ENCODE measurements at regions not wholly inside any gene's neighbourhood (a gene's known extent, or its start where the extent isn't known, plus 50 kb on each side); places are given as distances from the start of the nearest gene placed in this dataset.

DNA sequence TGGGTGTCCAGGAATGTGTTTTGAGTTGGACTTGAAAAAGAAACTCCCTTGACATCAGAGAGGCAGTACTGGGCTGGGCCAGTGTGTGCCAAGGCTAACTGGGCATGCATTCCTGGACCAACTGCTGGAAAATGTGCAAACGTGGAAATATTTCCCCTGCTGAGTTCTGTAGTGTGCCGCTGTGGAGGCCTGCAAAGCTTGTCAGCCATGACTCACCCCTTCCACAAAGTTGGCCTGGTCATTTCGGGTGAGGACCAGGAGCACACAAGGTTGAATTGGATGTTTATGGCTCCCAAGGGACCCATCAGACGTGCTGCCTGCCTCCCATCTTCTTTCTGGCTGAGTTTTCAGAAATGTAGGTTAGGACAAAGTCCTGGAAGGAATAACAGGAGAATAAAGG, 513.1 kb downstream of the MIAT start:
- H3K27me3 ChIP-seq: peaks cover 27% of the 10 kb centered on the region
- no peak overlapping the region for H3K4me3 ChIP-seq (ENCODE audit: low read depth in 1 of 2, low read length in 1 of 2)
- TF ChIP-seq, protein P1, sequence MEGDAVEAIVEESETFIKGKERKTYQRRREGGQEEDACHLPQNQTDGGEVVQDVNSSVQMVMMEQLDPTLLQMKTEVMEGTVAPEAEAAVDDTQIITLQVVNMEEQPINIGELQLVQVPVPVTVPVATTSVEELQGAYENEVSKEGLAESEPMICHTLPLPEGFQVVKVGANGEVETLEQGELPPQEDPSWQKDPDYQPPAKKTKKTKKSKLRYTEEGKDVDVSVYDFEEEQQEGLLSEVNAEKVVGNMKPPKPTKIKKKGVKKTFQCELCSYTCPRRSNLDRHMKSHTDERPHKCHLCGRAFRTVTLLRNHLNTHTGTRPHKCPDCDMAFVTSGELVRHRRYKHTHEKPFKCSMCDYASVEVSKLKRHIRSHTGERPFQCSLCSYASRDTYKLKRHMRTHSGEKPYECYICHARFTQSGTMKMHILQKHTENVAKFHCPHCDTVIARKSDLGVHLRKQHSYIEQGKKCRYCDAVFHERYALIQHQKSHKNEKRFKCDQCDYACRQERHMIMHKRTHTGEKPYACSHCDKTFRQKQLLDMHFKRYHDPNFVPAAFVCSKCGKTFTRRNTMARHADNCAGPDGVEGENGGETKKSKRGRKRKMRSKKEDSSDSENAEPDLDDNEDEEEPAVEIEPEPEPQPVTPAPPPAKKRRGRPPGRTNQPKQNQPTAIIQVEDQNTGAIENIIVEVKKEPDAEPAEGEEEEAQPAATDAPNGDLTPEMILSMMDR (IDR thresholded peaks at IDR 0.05): no peak
- H3K4me1 ChIP-seq (ENCODE audit: control insufficient read depth in 1 of 2, insufficient read depth in 1 of 2, low read depth in 1 of 2, low read length in 1 of 2): no peaks in the 10 kb centered on the region
- no peak overlapping the region for H3K27ac ChIP-seq
- H3K9me3 ChIP-seq: no peaks in the 10 kb centered on the region
- no peaks in the 10 kb centered on the region for H3K36me3 ChIP-seq

- Histone ChIP-seq H3K9me3 (no peaks in the 10 kb centered on the region), H3K27ac (no peak overlapping the region), H3K4me1 (ENCODE audit: control insufficient read depth in 1 of 2, insufficient read depth in 1 of 2, low read depth in 1 of 2, low read length in 1 of 2) (no peaks in the 10 kb centered on the region), H3K36me3 (no peaks in the 10 kb centered on the region), H3K4me3 (ENCODE audit: low read depth in 1 of 2, low read length in 1 of 2) (no peak overlapping the region), H3K27me3 (peaks cover 28% of the 10 kb centered on the region)
- TF ChIP-seq, protein P1 (IDR thresholded peaks at IDR 0.05): no peak
These were observed 513.8 kb downstream of the MIAT start for GRCh38 chr22:27171212-27171611.

DNA sequence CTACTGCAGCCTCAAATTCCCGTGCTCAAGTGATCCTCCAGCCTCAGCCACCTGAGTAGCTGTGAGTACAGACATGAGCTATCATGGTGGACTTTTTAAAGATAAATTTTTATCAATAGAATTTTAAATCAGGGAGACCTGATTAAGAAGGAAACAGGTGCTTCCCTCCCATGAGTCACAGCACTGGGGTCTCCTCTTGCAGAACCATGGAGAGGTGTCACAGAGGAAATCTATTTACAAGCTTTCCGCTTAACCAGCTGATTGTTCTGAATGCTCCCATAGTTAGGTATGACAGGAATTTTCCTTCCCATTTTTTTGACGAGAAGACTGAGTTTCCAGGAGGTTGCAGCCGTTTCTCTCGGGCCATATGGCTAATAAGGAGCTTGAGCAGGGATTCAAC, 516.1 kb downstream of the MIAT start:
- Histone ChIP-seq H3K36me3 (no peaks in the 10 kb centered on the region), H3K27ac (no peak overlapping the region), H3K4me3 (ENCODE audit: low read depth in 1 of 2, low read length in 1 of 2) (no peak overlapping the region), H3K27me3 (peaks cover 28% of the 10 kb centered on the region), H3K4me1 (ENCODE audit: control insufficient read depth in 1 of 2, insufficient read depth in 1 of 2, low read depth in 1 of 2, low read length in 1 of 2) (no peaks in the 10 kb centered on the region), H3K9me3 (no peaks in the 10 kb centered on the region)
- TF ChIP-seq, protein P1 (IDR thresholded peaks at IDR 0.05): no peak

- H3K36me3 ChIP-seq: no peaks in the 10 kb centered on the region
- H3K27me3 ChIP-seq: peaks cover 28% of the 10 kb centered on the region
- TF ChIP-seq, protein P1 (IDR thresholded peaks at IDR 0.05): no peak
- no peak overlapping the region for H3K27ac ChIP-seq
- H3K4me3 ChIP-seq (ENCODE audit: low read depth in 1 of 2, low read length in 1 of 2): no peak overlapping the region
- H3K4me1 ChIP-seq (ENCODE audit: control insufficient read depth in 1 of 2, insufficient read depth in 1 of 2, low read depth in 1 of 2, low read length in 1 of 2): no peaks in the 10 kb centered on the region
- no peaks in the 10 kb centered on the region for H3K9me3 ChIP-seq
These were observed 517.8 kb downstream of the MIAT start for GRCh38 chr22:27175021-27175838.

GRCh38 chr22:27175974-27176373, 518.6 kb downstream of the MIAT start:
- Histone ChIP-seq H3K9me3 (no peaks in the 10 kb centered on the region), H3K27ac (no peak overlapping the region), H3K4me1 (ENCODE audit: control insufficient read depth in 1 of 2, insufficient read depth in 1 of 2, low read depth in 1 of 2, low read length in 1 of 2) (no peaks in the 10 kb centered on the region), H3K27me3 (peaks cover 28% of the 10 kb centered on the region), H3K36me3 (no peaks in the 10 kb centered on the region), H3K4me3 (ENCODE audit: low read depth in 1 of 2, low read length in 1 of 2) (no peak overlapping the region)
- TF ChIP-seq, protein P1 (IDR thresholded peaks at IDR 0.05): no peak
